Peyer's patch (tissue), 4 donors: ENCODE measurements at regions not wholly inside any gene's neighbourhood (a gene's known extent, or its start where the extent isn't known, plus 50 kb on each side); places are given as distances from the start of the nearest gene placed in this dataset.

Experiments used
- DNase-seq, 3 donors: peaks; one replicate each; pipeline ENCODE4 v3.0.0-alpha.2; 2017 to 2019
- H3K27ac ChIP-seq, 4 donors: fragments of 200-600 bp; sonication (generic); one replicate each; pipeline ENCODE4 v1.5.1; 2016 to 2019
- H3K27me3 ChIP-seq, 2 donors: fragments of 200-600 bp; sonication (generic); one replicate each; pipeline ENCODE4 v1.5.1; 2019
- H3K36me3 ChIP-seq, 3 donors: fragments of 200-600 bp; sonication (generic); one replicate each; pipeline ENCODE4 v1.5.1; 2016 to 2019
- H3K4me1 ChIP-seq, 4 donors: fragments of 200-600 bp; sonication (generic); one replicate each; pipeline ENCODE4 v1.5.1; 2016 to 2019
- H3K4me3 ChIP-seq, 4 donors: fragments of 200-600 bp; sonication (generic); 1 replicate in 3 of 4; 2 replicates in 1 of 4; pipeline ENCODE4 v1.5.1; 2016 to 2019; ENCODE audit warnings: mild to moderate bottlenecking in 1 of 4
- H3K9me3 ChIP-seq, 4 donors: fragments of 200-600 bp; sonication (generic); one replicate each; pipeline ENCODE4 v1.5.1; 2016 to 2019; ENCODE audit warnings: mild to moderate bottlenecking in 1 of 4
- CTCF ChIP-seq, 6 experiments: fragments of 450-650 bp in 4 of 6; fragments of 200-600 bp in 2 of 6; sonication (generic) in 1 of 6; IDR thresholded peaks; one replicate each; pipeline ENCODE4 v1.5.1; 2017 to 2019; ENCODE audit warnings: antibody characterized with exemption in 6 of 6, mild to moderate bottlenecking in 3 of 6, moderate library complexity in 1 of 6
- POLR2A ChIP-seq, 2 donors: fragments of 450-650 bp; IDR thresholded peaks; one replicate each; pipeline ENCODE4 v1.5.1; 2017; ENCODE audit warnings: antibody characterized with exemption in 2 of 2, mild to moderate bottlenecking in 2 of 2, moderate library complexity in 2 of 2

GRCh38 chr11:28739489-28740280 is 631.5 kb downstream of the METTL15 start:
- Histone ChIP-seq H3K36me3 (no peaks in the 10 kb centered on the region), H3K27ac (no peak overlapping the region), H3K4me1 (no peaks in the 10 kb centered on the region), H3K9me3 (no peaks in the 10 kb centered on the region), H3K27me3 (no peaks in the 10 kb centered on the region), H3K4me3 (no peak overlapping the region)
- DNase-seq, result no peak
- no peak for TF ChIP-seq POLR2A (IDR thresholded peaks at IDR 0.05)
- TF ChIP-seq CTCF (IDR thresholded peaks at IDR 0.05), result no peak

- TF ChIP-seq POLR2A (IDR thresholded peaks at IDR 0.05) (no peak), CTCF (IDR thresholded peaks at IDR 0.05) (no peak)
Observed at GRCh38 chr11:28738549-28738948, 630.4 kb downstream of the METTL15 start.

GRCh38 chr11:28736256-28736655 is 628.1 kb downstream of the METTL15 start:
- Histone ChIP-seq H3K27ac (no peak overlapping the region), H3K27me3 (no peaks in the 10 kb centered on the region), H3K4me1 (no peaks in the 10 kb centered on the region), H3K9me3 (no peaks in the 10 kb centered on the region), H3K36me3 (no peaks in the 10 kb centered on the region), H3K4me3 (no peak overlapping the region)
- TF ChIP-seq CTCF (IDR thresholded peaks at IDR 0.05), result no peak
- TF ChIP-seq POLR2A (IDR thresholded peaks at IDR 0.05), result no peak
- DNase-seq, result no peak

More at GRCh38 chr11:28738549-28738948, 630.4 kb downstream of the METTL15 start:
- no peaks in the 10 kb centered on the region for H3K36me3 ChIP-seq
- no peaks in the 10 kb centered on the region for H3K27me3 ChIP-seq
- H3K9me3 ChIP-seq, result no peaks in the 10 kb centered on the region
- no peak overlapping the region for H3K4me3 ChIP-seq
- DNase-seq, result no peak
- H3K27ac ChIP-seq, result no peak overlapping the region
- H3K4me1 ChIP-seq, result no peaks in the 10 kb centered on the region

GRCh38 chr11:28735511-28735910 is 627.3 kb downstream of the METTL15 start:
- Histone ChIP-seq H3K27ac (no peak overlapping the region), H3K9me3 (no peaks in the 10 kb centered on the region), H3K4me3 (no peak overlapping the region), H3K4me1 (no peaks in the 10 kb centered on the region), H3K27me3 (no peaks in the 10 kb centered on the region), H3K36me3 (no peaks in the 10 kb centered on the region)
- TF ChIP-seq POLR2A (IDR thresholded peaks at IDR 0.05), result no peak
- TF ChIP-seq CTCF (IDR thresholded peaks at IDR 0.05), result no peak
- no peak for DNase-seq

GRCh38 chr11:28730889-28731288 is 622.7 kb downstream of the METTL15 start:
- Histone ChIP-seq H3K4me3 (no peak overlapping the region), H3K27ac (no peak overlapping the region), H3K9me3 (no peaks in the 10 kb centered on the region), H3K36me3 (no peaks in the 10 kb centered on the region), H3K27me3 (no peaks in the 10 kb centered on the region), H3K4me1 (no peaks in the 10 kb centered on the region)
- TF ChIP-seq CTCF (IDR thresholded peaks at IDR 0.05), result no peak
- DNase-seq, result no peak
